IMR-90 (cell line): ENCODE measurements at regions not wholly inside any gene's neighbourhood (a gene's known extent, or its start where the extent isn't known, plus 50 kb on each side); places are given as distances from the start of the nearest gene placed in this dataset.
"Not testable (repeated sequence)": the region's sequence is repeated elsewhere in the genome, so short reads cannot be mapped to it uniquely, and the experiment has no call there.

Source experiments
- ATAC-seq: fragments of 200-7000 bp; cut with Tn5 transposase; 2 replicates; pipeline ENCODE4 v1.9.1; 2020; ENCODE audit warnings: low read depth, mild to moderate bottlenecking, moderate library complexity
- BruUV-seq: library from RNA; stranded (reverse); fragments of 400-500 nt; replicated peaks from 2 replicates; lab custom pipeline; 2021; lab: Mats Ljungman, UMichigan
- CTCF ChIA-PET: fragments of 300-600 bp; formaldehyde crosslinking; extraction: SDS; loops from one replicate; lab custom pipeline; 2021; ENCODE audit warnings: antibody characterized with exemption; lab: Yijun Ruan, JAX
- POLR2A ChIA-PET: fragments of 300-600 bp; sonication (Branson Sonifier 250); formaldehyde crosslinking; loops from one replicate; lab custom pipeline; 2022; ENCODE audit warnings: antibody characterized with exemption; ENCODE audit not compliant: unreplicated experiment; lab: Charles Lee
- DNase-seq: peaks from one replicate; pipeline ENCODE4 v3.0.0; 2013
- H2AFZ ChIP-seq: replicated peaks from 2 replicates; pipeline ENCODE3; 2013; ENCODE audit warnings: low read length, mild to moderate bottlenecking; ENCODE audit not compliant: poor library complexity
- H2AK5ac ChIP-seq: 2 replicates; pipeline ENCODE4 v1.6.1; 2013; ENCODE audit warnings: low read depth, low read length, inconsistent platforms
- H2AK9ac ChIP-seq: replicated peaks from 2 replicates; pipeline ENCODE3; 2013; ENCODE audit warnings: mild to moderate bottlenecking, low read depth, low read length, moderate library complexity; ENCODE audit not compliant: poor library complexity
- H2BK120ac ChIP-seq: 2 replicates; pipeline ENCODE4 v1.6.1; 2013; ENCODE audit warnings: low read depth, low read length, inconsistent platforms
- H2BK15ac ChIP-seq: 3 replicates; pipeline ENCODE4 v1.6.1; 2013; ENCODE audit warnings: low read depth, low read length, inconsistent platforms
- H2BK20ac ChIP-seq: 2 replicates; pipeline ENCODE4 v1.6.1; 2013; ENCODE audit warnings: low read depth, mild to moderate bottlenecking, inconsistent platforms, low read length, moderate library complexity
- H2BK5ac ChIP-seq: 2 replicates; pipeline ENCODE4 v1.6.1; 2013; ENCODE audit warnings: mild to moderate bottlenecking, low read depth, low read length, inconsistent platforms; ENCODE audit not compliant: poor library complexity, severe bottlenecking
- H3K14ac ChIP-seq: replicated peaks from 2 replicates; pipeline ENCODE4 v1.6.1; 2013; ENCODE audit warnings: low read depth, low read length, inconsistent platforms
- H3K18ac ChIP-seq: 2 replicates; pipeline ENCODE4 v1.6.1; 2013; ENCODE audit warnings: low read depth, low read length, control low read depth
- H3K23ac ChIP-seq: 2 replicates; pipeline ENCODE4 v1.6.1; 2013; ENCODE audit warnings: low read depth, low read length, inconsistent platforms
- H3K27ac ChIP-seq: 2 replicates; pipeline ENCODE4 v1.5.1; 2013; ENCODE audit warnings: mild to moderate bottlenecking, control low read depth, low read length; ENCODE audit not compliant: insufficient read depth
- H3K27me3 ChIP-seq: 2 replicates; pipeline ENCODE4 v1.6.1; 2013; ENCODE audit warnings: low read length; ENCODE audit not compliant: control insufficient read depth, insufficient read depth
- H3K36me3 ChIP-seq: 2 replicates; pipeline ENCODE4 v1.6.1; 2013; ENCODE audit warnings: low read length, mixed read lengths; ENCODE audit not compliant: control insufficient read depth, insufficient read depth
- H3K4ac ChIP-seq: 2 replicates; pipeline ENCODE4 v1.6.1; 2013; ENCODE audit warnings: low read depth, low read length, inconsistent platforms
- H3K4me1 ChIP-seq: 2 replicates; pipeline ENCODE4 v1.6.1; 2013; ENCODE audit warnings: low read length, mixed read lengths; ENCODE audit not compliant: control insufficient read depth, insufficient read depth
- H3K4me2 ChIP-seq: 2 replicates; pipeline ENCODE4 v1.6.1; 2013; ENCODE audit warnings: low read depth, mild to moderate bottlenecking, control low read depth, low read length, moderate library complexity
- H3K4me3 ChIP-seq: 2 replicates; pipeline ENCODE4 v1.5.1; 2013; ENCODE audit warnings: low read depth, mild to moderate bottlenecking, control low read depth, low read length, moderate library complexity; ENCODE audit not compliant: insufficient read depth
- H3K56ac ChIP-seq: 2 replicates; pipeline ENCODE4 v1.6.1; 2013; ENCODE audit warnings: low read length, inconsistent platforms; ENCODE audit not compliant: insufficient read depth; ENCODE audit errors: extremely low read depth
- H3K79me1 ChIP-seq, 2 experiments: 2 replicates each; pipeline ENCODE4 v1.6.1; 2013; ENCODE audit warnings: low read length in 2 of 2, inconsistent platforms in 1 of 2, low read depth in 1 of 2
- H3K9ac ChIP-seq: 2 replicates; pipeline ENCODE4 v1.6.1; 2013; ENCODE audit warnings: low read depth, low read length, control low read depth
- H3K9me1 ChIP-seq: 2 replicates; pipeline ENCODE4 v1.6.1; 2013; ENCODE audit warnings: low read length, inconsistent platforms; ENCODE audit not compliant: insufficient read depth
- H3K9me3 ChIP-seq: 2 replicates; pipeline ENCODE4 v1.6.1; 2013; ENCODE audit warnings: low read length; ENCODE audit not compliant: control insufficient read depth, insufficient read depth
- H4K20me1 ChIP-seq: 2 replicates; pipeline ENCODE4 v1.6.1; 2013; ENCODE audit warnings: low read length, inconsistent platforms; ENCODE audit not compliant: insufficient read depth
- H4K5ac ChIP-seq: 2 replicates; pipeline ENCODE4 v1.6.1; 2013; ENCODE audit warnings: mild to moderate bottlenecking, low read depth, low read length, control low read depth
- H4K8ac ChIP-seq, 2 experiments: 2 replicates each; pipeline ENCODE4 v1.6.1; 2013; ENCODE audit warnings: low read depth in 2 of 2, low read length in 2 of 2, control low read depth in 1 of 2, inconsistent platforms in 1 of 2
- H4K91ac ChIP-seq: 2 replicates; pipeline ENCODE4 v1.6.1; 2013; ENCODE audit warnings: low read depth, low read length, inconsistent platforms; ENCODE audit not compliant: insufficient read depth
- WGBS, 2 experiments: methylation state at CpG; one replicate each; pipeline versions ENCODE4 v1.1.5 to v1.1.7; 2013; ENCODE audit warnings: missing lambda C conversion rate in 2 of 2; ENCODE audit not compliant: insufficient read length in 1 of 2; ENCODE audit errors: extremely low coverage in 2 of 2; 5-methylcytosine and 5-hydroxymethylcytosine counted together
- dilution Hi-C: fragments of 300-500 bp; cut with HindIII; formaldehyde crosslinking; loops from one replicate; pipeline ENCODE4 v1.14.3; 2018; ENCODE audit warnings: low sequenced_read_pairs; ENCODE audit not compliant: unreplicated experiment
- in situ Hi-C: fragments of 300-500 bp; cut with MboI; formaldehyde crosslinking; loops from 3 replicates; pipeline ENCODE4 v1.14.3; 2019; ENCODE audit warnings: low sequenced_read_pairs, inconsistent platforms, mixed read lengths
- intact Hi-C: fragments of 100-400 bp; cut with micrococcal nuclease; formaldehyde crosslinking; loops from 2 replicates; pipeline ENCODE4 v1.10.0; 2022

GRCh38 chr1:14279891-14280290, 318.6 kb upstream of the KAZN start:
- H3K9me3 ChIP-seq, H3K36me3 ChIP-seq, H3K27ac ChIP-seq, H2BK20ac ChIP-seq, H4K20me1 ChIP-seq, ATAC-seq, H3K4me3 ChIP-seq, H3K18ac ChIP-seq, H3K27me3 ChIP-seq, H2BK120ac ChIP-seq, H3K9ac ChIP-seq, BruUV-seq, POLR2A ChIA-PET, H2AK5ac ChIP-seq, CTCF ChIA-PET, in situ Hi-C loops, dilution Hi-C loops, H3K56ac ChIP-seq, intact Hi-C loops, H3K79me1 ChIP-seq, H2AFZ ChIP-seq, H3K23ac ChIP-seq, DNase-seq, H3K14ac ChIP-seq, H2BK5ac ChIP-seq, H4K5ac ChIP-seq, H3K4me1 ChIP-seq, H2AK9ac ChIP-seq, H4K8ac ChIP-seq, H3K4me2 ChIP-seq, H4K91ac ChIP-seq, H3K9me1 ChIP-seq, H3K4ac ChIP-seq, H2BK15ac ChIP-seq: not testable (repeated sequence)
- WGBS, 2 experiments: no CpG with 5 or more reads among the region's 12 CpGs
